Ramos (cell line): ENCODE measurements at regions not wholly inside any gene's neighbourhood (a gene's known extent, or its start where the extent isn't known, plus 50 kb on each side); places are given as distances from the start of the nearest gene placed in this dataset.
"Not testable (repeated sequence)": the region's sequence is repeated elsewhere in the genome, so short reads cannot be mapped to it uniquely, and the experiment has no call there.

Experiments
- in situ Hi-C: fragments of 300-500 bp; cut with MboI; formaldehyde crosslinking; loops from one replicate; pipeline ENCODE4 v1.14.3; 2022; ENCODE audit warnings: low sequenced_read_pairs; ENCODE audit not compliant: unreplicated experiment

DNA sequence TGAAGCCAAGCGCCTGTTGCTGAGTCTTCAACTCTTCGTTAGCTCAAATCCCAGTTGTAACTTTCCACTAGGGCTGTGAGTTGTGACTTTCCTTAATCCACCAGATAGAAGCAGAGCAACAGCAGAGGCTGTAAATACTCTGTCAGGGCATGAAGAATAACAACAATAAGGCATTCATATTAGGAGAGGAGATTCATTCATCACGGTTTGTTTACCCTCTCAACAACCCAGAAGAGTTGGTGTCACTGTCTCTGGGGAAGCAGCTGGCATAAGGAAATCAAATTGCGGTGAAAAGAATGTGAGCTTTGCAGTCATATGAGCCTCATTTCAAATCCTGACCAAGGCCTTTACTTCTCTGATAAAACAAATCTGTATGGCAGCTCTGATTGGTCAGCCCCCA is 184.8 kb downstream of the SHQ1 start:
- in situ Hi-C loops: no loop called here

DNA sequence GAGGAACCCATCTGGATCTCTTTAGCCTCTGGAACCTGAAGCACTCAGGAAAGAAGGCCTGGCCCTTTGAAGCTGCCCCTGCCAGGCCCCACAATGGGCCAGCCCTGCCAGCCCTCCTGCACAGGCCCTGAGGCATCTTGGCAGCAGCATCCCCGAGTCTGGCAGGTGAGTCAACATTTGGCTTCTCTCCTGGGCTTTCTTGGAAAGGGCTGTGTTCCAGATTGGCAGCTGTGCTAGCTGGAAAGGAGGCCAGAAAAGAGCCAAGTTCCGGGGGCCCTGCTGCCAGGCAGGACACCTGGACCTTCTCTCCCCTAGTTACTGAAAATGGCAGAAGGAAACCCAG is 187.2 kb downstream of the SHQ1 start:
- in situ Hi-C loops: no loop called here

DNA sequence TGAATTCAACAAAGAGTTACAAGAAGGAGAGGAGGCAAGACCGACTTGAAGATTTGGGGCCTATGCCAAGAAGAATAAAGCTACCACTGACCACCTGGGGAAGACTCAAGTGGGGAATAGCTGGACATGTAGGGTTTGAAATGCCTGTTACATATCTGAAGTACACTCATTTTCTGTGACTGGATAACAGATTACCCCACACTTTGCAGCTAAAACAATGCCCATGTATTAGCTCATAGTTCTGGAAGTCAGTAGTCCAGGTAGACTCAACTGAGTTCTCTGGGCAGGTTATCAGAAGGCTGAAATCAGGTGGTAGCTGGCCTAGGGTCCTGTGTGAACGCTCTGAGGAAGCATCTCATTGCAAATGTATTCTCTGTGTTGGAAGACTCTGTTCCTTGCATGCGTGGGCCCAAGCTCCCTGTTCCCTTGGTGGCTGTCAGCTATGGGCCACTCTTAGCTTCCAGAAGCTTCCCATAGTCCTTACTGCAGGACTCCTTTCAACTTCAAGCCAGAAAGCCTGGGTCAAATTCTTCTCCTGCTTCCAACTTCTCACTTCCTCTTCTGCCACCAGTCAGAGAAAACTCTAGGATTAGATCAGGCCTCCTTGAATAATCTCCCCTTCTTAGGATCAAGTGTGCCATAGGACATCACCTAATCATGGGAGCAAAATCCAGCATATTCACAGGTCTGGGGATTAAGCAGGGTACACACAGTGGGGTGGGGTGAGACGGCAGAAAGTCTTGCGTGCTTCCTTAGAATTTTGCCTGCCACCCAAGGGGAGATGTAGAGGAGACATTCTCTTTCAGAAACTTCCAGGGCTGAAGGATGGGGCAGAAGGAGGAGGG is 187.8 kb downstream of the SHQ1 start:
- in situ Hi-C loops: no loop called here

DNA sequence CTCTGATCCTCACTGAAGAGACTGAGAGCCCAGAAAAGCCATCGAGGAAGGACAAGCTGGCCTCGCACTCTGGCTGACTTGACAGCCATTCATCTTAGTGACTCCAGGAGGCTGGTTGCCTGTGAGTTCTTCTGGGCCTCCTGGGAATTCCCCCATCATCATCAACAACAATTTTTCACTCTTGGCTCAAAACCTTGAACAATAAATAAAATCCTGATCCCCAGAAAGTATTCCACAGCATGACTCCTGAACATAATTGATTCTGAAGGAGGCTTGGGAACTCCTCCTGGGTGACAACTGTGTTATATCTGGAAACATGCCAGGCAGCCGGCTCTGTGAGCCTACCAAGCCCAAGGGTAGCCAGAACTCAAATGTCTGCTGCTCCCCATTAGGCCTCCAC is 188.6 kb downstream of the SHQ1 start:
- in situ Hi-C loops: no loop called here

DNA sequence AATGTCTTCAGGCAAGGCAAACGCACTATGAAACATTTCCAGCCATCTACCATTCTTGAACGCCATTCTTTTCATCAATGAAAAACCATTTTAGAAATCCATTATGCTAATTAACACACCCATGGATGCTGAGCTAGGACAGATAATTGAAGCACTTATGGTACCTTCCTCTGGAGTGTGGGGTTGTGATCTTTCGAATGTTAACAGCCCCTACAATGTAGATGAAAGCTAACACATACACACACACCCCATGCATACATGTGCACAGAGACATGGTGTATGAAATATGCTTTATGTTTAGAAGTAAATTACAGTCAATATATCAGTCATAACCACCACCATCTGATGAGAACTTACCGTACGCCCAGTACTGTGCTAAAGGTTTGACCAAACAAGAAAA is 189.1 kb downstream of the SHQ1 start:
- in situ Hi-C loops: no loop called here

DNA sequence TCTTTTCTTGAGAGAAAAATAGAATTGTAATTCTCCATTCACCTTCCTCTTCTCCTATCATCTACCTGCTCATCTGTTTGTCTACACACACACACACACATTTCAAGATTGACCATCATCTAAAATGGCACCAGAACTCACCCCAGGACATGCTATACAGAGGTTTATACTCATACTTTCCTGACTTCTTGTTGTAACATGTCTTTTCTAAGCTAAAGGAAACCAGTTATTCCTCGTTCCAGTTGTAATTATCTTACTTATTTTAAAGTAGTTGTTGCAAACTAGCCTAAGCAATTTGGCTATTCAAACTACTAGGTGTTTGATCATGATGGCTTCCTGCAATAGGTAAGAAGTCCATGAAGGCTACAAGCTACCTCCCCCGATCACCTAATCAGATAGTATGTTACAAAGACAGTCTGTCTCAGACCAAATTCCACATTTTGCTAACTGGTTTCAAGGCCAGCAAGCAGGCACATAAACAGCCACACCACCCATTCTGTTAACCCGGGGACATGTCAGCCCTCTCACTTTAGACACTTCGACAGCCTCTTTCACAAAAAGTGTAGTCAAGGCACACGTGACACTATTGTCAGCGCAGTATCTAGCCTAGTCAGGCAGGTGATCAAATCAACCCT is 189.7 kb downstream of the SHQ1 start:
- in situ Hi-C loops: no loop called here

GRCh38 chr3:72657666-72658065 is 190.6 kb downstream of the SHQ1 start:
- in situ Hi-C loops: no loop called here

- in situ Hi-C loops: no loop called here
Measured at GRCh38 chr3:72655723-72656122, 192.5 kb downstream of the SHQ1 start.

- in situ Hi-C loops: no loop called here
Measured at GRCh38 chr3:72655131-72655551, 193.1 kb downstream of the SHQ1 start.

- in situ Hi-C loops: no loop called here
Measured at GRCh38 chr3:72652395-72652794, 195.8 kb downstream of the SHQ1 start.

DNA sequence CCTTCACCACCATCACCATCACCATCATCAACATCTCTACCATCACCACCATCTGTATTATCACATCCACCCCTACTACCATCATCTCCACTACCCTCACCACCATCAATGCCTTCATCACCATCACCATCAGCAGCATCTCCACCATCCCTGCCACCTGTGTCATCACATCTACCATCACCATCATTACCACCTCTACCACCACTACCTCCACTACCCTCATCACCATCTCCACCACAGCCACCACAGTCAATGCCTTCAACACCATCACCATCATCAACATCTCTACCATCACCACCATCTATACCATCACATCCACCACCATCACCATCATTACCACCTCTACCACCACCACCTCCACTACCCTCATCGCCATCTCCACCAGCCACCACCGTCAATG is 196.7 kb downstream of the SHQ1 start:
- in situ Hi-C loops: no loop called here

DNA sequence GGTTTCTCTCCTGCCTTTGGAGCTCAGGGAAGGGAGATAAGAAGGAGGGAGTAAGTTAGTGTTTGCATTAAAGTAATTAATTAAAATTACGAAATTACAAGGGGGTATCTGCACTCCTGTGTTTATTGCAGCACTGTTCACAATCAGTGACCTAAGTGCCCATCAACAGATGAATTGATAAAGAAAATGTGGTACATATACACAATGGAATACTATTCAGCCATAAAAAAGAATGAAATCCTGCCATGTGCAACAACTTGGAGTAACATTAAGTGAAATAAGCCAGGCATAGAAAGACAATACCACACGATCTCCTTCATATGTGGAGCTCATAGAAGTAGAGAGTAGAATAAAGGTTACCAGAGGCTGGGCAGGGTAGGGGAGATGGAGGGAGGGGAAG is 202.0 kb downstream of the SHQ1 start:
- in situ Hi-C loops: no loop called here

DNA sequence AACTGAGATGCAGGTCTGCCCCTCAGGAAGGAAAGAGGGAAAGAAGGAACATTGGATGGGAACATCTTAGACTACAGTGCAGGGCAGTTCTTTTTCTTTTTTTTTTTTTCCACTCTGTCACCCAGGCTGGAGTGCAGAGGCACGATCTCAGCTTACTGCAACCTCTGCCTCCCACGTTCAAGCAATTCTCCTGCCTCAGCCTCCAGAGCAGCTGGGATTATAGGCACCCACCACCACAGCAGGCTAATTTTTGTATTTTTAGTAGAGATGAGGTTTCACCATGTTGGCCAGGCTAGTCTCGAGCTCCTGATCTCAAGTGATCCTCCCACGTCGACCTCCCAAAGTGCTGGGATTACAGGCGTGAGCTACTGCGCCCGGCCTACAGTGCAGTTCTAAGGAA is 204.6 kb downstream of the SHQ1 start:
- in situ Hi-C loops: not testable (repeated sequence)

GRCh38 chr3:72641684-72642083 is 206.6 kb downstream of the SHQ1 start:
- in situ Hi-C loops: no loop called here

GRCh38 chr3:72641072-72641471 is 207.2 kb downstream of the SHQ1 start:
- in situ Hi-C loops: no loop called here

GRCh38 chr3:72636969-72637597 is 211.2 kb downstream of the SHQ1 start:
- in situ Hi-C loops: no loop called here

- in situ Hi-C loops: no loop called here
Measured at GRCh38 chr3:72635551-72635950, 212.7 kb downstream of the SHQ1 start.

GRCh38 chr3:72634128-72634527 is 214.1 kb downstream of the SHQ1 start:
- in situ Hi-C loops: no loop called here

DNA sequence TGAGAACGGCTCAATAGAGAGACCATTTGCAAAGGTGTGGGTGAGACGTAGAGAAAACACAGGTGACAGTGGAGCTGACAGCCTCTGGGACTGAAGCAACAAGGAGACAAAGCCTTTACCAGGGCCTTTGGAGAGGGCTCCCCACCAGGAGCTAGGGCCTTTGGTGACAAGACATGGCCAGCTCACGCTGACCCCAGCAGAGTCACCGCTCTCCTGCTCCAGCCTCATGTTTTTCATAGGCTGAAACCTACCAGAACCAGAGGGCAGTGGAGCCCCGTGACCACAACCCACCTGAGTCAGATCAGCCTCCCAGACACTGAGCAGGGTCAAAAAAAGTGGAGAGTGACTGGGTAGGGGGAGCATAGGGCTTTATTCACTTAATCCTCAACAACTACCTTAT is 214.7 kb downstream of the SHQ1 start:
- in situ Hi-C loops: no loop called here

DNA sequence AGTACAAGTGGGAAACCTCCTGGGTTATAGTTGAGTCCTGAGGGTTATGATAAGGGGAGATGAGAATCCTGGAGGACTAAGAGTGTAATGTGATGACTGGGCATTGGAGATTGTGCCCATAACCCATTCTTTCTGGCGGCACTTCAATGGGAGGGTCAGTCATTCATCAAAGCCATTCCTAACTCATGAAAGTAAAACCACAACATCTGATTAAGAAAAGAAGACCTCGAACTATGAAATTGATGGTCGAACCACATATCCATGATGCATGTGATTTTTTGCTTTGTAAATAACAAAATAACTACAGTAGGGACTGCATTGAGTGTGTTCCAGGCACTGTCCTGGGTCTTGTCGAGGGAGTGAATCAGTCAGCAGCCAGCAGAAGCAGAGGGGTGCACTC is 215.1 kb downstream of the SHQ1 start:
- in situ Hi-C loops: no loop called here

- in situ Hi-C loops: no loop called here
Measured at GRCh38 chr3:72632129-72632528, 216.1 kb downstream of the SHQ1 start.

DNA sequence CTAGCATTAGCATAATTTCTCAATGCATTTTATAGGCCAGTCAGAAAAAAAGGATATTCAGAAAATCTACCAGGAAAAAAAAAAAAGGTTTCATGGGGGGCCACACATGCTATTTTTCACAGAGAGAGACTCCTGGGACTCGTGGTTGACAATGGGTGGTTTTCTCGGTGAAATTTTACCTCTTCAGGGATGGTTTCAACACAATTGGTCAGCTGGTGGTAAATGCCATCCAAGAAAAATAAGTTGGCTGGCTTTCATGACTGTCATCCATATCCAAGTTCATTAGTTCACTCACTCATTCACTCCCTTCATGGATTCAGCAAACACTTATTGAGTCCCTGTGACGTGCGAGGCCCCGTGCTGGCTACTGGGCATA is 217.3 kb downstream of the SHQ1 start:
- in situ Hi-C loops: no loop called here
